Hepatocyte (in vitro differentiated cells): ENCODE measurements at regions not wholly inside any gene's neighbourhood (a gene's known extent, or its start where the extent isn't known, plus 50 kb on each side); places are given as distances from the start of the nearest gene placed in this dataset.

Source experiments
- DNase-seq: peaks from one replicate; pipeline ENCODE4 v3.0.0-alpha.2; 2016; ENCODE audit warnings: low spot score
- H2AFZ ChIP-seq: fragments of 200-600 bp; sonication (generic); 2 replicates; pipeline ENCODE4 v1.6.0; 2016; ENCODE audit warnings: antibody characterized with exemption, mild to moderate bottlenecking
- H3K27ac ChIP-seq: fragments of 200-600 bp; sonication (generic); 2 replicates; pipeline ENCODE4 v1.5.1; 2016; ENCODE audit warnings: mild to moderate bottlenecking
- H3K27me3 ChIP-seq: fragments of 200-600 bp; sonication (generic); 2 replicates; pipeline ENCODE4 v1.6.1; 2016
- H3K36me3 ChIP-seq: fragments of 200-600 bp; sonication (generic); replicated peaks from 2 replicates; pipeline ENCODE4 v1.5.1; 2016; ENCODE audit warnings: low read depth; ENCODE audit not compliant: insufficient read depth
- H3K4me1 ChIP-seq: fragments of 200-600 bp; sonication (generic); 2 replicates; pipeline ENCODE4 v1.5.1; 2016; ENCODE audit warnings: mild to moderate bottlenecking, moderate library complexity; ENCODE audit not compliant: insufficient read depth
- H3K4me2 ChIP-seq: fragments of 200-600 bp; sonication (generic); 2 replicates; pipeline ENCODE4 v1.6.0; 2016
- H3K4me3 ChIP-seq: fragments of 200-600 bp; sonication (generic); 2 replicates; pipeline ENCODE4 v1.5.1; 2016; ENCODE audit warnings: mild to moderate bottlenecking
- H3K79me2 ChIP-seq: fragments of 200-600 bp; sonication (generic); 2 replicates; pipeline ENCODE4 v1.6.0; 2017; ENCODE audit warnings: mild to moderate bottlenecking
- H3K9me2 ChIP-seq: fragments of 200-600 bp; sonication (generic); replicated peaks from 2 replicates; pipeline ENCODE4 v1.6.0; 2017; ENCODE audit warnings: mild to moderate bottlenecking; ENCODE audit not compliant: insufficient read depth
- H3K9me3 ChIP-seq: fragments of 200-600 bp; sonication (generic); 2 replicates; pipeline ENCODE4 v1.5.1; 2016; ENCODE audit warnings: low read depth, mild to moderate bottlenecking
- H4K20me1 ChIP-seq: fragments of 200-600 bp; sonication (generic); 2 replicates; pipeline ENCODE4 v1.6.0; 2016; ENCODE audit warnings: mild to moderate bottlenecking; ENCODE audit not compliant: insufficient read depth, poor library complexity, severe bottlenecking
- EZH2 ChIP-seq: fragments of 200-600 bp; sonication (generic); IDR thresholded peaks from 2 replicates; pipeline ENCODE4 v1.6.1; 2016; ENCODE audit warnings: antibody characterized with exemption, mild to moderate bottlenecking, borderline replicate concordance
- EZH2phosphoT487 ChIP-seq: fragments of 200-600 bp; sonication (generic); IDR thresholded peaks from one replicate; pipeline ENCODE4 v1.6.1; 2018; ENCODE audit warnings: antibody characterized with exemption, mild to moderate bottlenecking, low read depth, moderate library complexity; ENCODE audit not compliant: unreplicated experiment, severe bottlenecking
- WGBS: methylation state at CpG from one replicate; pipeline ENCODE4 v1.1.6; 2016; ENCODE audit warnings: low lambda C conversion rate; ENCODE audit errors: missing lambda C conversion rate; 5-methylcytosine and 5-hydroxymethylcytosine counted together
- TF ChIP-seq, protein P1 (sequence below): fragments of 200-600 bp; sonication (generic); IDR thresholded peaks from 2 replicates; pipeline ENCODE4 v1.5.1; 2016; ENCODE audit warnings: antibody characterized with exemption, mild to moderate bottlenecking; ENCODE audit not compliant: poor library complexity

DNA sequence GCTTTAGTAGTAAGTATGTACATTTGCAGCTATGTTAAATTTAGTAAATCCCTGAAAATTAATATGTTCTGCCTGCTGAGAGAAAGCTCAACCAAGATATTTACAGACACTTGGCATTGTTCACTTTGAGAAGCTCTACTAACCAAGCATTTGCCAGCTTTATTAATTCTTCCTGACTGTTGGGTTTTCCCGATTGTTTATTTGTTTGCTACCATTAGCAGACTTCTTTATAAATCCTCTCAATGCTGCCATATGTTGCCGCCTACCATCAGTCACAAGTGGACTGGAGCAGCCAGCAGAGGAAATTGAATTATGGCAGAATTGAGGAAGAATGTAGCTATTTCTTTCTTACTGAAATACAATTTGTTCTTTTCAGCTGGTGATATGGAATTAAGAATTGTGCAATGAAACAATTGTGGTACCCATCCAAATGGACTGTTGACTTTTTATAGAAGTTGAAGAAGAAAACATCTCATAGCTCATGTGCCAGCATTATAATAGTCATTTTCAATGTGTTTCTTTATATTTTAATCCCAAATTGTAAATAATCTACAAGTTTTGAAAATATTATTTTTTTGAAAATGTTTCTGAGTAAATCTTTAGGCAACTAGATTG, 588.7 kb upstream of the CDH6 start:
- Histone ChIP-seq H3K4me2 (no peak overlapping the region), H3K9me3 (no peaks in the 10 kb centered on the region)
- WGBS: 94% methylated on average over 2 of the region's 2 CpGs

DNA sequence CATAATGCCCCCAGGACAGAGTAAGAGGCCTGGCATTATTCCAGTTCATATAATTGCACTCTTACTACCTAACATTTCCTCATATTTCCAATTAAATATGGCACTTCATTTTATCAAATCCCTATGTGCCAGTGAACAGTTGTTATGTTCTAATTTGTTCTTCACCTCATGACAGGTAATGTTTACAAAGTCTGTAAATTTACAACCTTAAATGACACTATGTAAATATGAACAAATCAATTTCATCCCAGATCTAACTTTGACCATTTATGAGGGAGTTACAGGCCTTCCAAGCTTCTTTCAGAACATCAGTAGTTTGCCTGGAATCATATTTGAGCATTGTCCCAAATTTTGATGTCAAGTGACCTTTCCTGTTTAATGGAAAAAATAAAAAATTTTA, 592.6 kb upstream of the CDH6 start:
- TF ChIP-seq EZH2: no peak
- TF ChIP-seq EZH2phosphoT487: no peak
- TF ChIP-seq, protein P1, sequence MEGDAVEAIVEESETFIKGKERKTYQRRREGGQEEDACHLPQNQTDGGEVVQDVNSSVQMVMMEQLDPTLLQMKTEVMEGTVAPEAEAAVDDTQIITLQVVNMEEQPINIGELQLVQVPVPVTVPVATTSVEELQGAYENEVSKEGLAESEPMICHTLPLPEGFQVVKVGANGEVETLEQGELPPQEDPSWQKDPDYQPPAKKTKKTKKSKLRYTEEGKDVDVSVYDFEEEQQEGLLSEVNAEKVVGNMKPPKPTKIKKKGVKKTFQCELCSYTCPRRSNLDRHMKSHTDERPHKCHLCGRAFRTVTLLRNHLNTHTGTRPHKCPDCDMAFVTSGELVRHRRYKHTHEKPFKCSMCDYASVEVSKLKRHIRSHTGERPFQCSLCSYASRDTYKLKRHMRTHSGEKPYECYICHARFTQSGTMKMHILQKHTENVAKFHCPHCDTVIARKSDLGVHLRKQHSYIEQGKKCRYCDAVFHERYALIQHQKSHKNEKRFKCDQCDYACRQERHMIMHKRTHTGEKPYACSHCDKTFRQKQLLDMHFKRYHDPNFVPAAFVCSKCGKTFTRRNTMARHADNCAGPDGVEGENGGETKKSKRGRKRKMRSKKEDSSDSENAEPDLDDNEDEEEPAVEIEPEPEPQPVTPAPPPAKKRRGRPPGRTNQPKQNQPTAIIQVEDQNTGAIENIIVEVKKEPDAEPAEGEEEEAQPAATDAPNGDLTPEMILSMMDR: no peak
- Histone ChIP-seq H3K4me2 (no peak overlapping the region), H3K36me3 (no peaks in the 10 kb centered on the region), H3K79me2 (no peaks in the 10 kb centered on the region), H3K9me2 (no peaks in the 10 kb centered on the region), H3K4me1 (peaks cover 4% of the 10 kb centered on the region), H3K27ac (no peak overlapping the region), H2AFZ (no peak overlapping the region), H3K9me3 (no peaks in the 10 kb centered on the region), H3K27me3 (no peaks in the 10 kb centered on the region), H4K20me1 (no peaks in the 10 kb centered on the region), H3K4me3 (no peak overlapping the region)
- DNase-seq: no peak

More for the DNA sequence above, 588.7 kb upstream of the CDH6 start:
- TF ChIP-seq EZH2phosphoT487: no peak
- TF ChIP-seq EZH2: no peak
- TF ChIP-seq, protein P1: no peak
- Histone ChIP-seq H4K20me1 (no peaks in the 10 kb centered on the region), H2AFZ (no peak overlapping the region), H3K9me2 (no peaks in the 10 kb centered on the region), H3K79me2 (no peaks in the 10 kb centered on the region), H3K27me3 (no peaks in the 10 kb centered on the region), H3K36me3 (no peaks in the 10 kb centered on the region), H3K27ac (no peak overlapping the region), H3K4me1 (peaks cover 10% of the 10 kb centered on the region), H3K4me3 (no peak overlapping the region)
- no peak for DNase-seq

DNA sequence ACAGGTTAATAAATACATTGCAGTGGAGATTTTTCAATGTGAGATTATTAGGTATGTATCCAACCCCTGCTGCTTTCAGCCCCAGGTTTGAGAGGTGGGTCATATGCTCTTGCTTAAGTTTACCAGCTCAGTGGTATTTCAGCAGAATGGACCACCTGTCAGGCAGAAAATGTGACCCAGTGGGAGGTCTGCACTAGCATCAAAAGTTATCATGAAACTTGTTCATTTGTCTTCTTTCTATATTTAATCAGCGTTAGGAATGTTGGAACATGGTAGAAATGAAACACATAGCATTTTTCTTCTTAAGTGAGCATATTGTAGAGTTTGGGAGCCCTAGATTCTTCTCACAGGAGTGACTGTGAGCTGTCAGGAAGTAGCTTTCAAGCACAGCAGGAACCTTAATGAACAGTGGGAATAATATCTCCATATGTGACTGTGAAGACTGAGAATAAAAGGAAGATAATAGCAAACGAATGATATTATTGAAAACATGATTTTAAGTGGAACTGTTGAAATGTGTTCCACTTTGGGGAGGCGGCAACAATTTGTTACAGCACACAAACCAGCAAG, 596.9 kb upstream of the CDH6 start:
- Histone ChIP-seq H3K4me3 (no peak overlapping the region), H3K9me3 (no peaks in the 10 kb centered on the region), H3K4me2 (no peak overlapping the region), H3K79me2 (no peaks in the 10 kb centered on the region), H3K9me2 (no peaks in the 10 kb centered on the region), H2AFZ (no peak overlapping the region), H3K27ac (no peak overlapping the region), H3K4me1 (peaks cover 4% of the 10 kb centered on the region), H4K20me1 (no peaks in the 10 kb centered on the region), H3K27me3 (no peaks in the 10 kb centered on the region), H3K36me3 (no peaks in the 10 kb centered on the region)
- TF ChIP-seq EZH2 (no peak), EZH2phosphoT487 (no peak)
- TF ChIP-seq, protein P1: no peak
- DNase-seq: no peak
- 83% methylated on average over 3 of the region's 3 CpGs for WGBS
